Epithelial cell of proximal tubule (primary cell): ENCODE measurements at regions not wholly inside any gene's neighbourhood (a gene's known extent, or its start where the extent isn't known, plus 50 kb on each side); places are given as distances from the start of the nearest gene placed in this dataset.

Source experiments
- DNase-seq: peaks from one replicate; pipeline ENCODE4 v3.0.0-alpha.2; 2011; ENCODE audit warnings: low read depth
- H3K4me3 ChIP-seq: 2 replicates; pipeline ENCODE4 v1.5.1; 2011; ENCODE audit warnings: low read depth, mild to moderate bottlenecking, low read length
- CTCF ChIP-seq: conservative IDR thresholded peaks from 2 replicates; pipeline ENCODE4 v1.5.1; 2012; ENCODE audit warnings: low read depth, mild to moderate bottlenecking, low read length

GRCh38 chr3:164080208-164080607 lies 998.1 kb downstream of the SI start:
- no peak for TF ChIP-seq CTCF
- H3K4me3 ChIP-seq: no peak overlapping the region
- no peak for DNase-seq

- no peak for DNase-seq
- H3K4me3 ChIP-seq: no peak overlapping the region
- TF ChIP-seq CTCF: no peak
Observed at GRCh38 chr3:164064298-164064697, 1014.0 kb downstream of the SI start.

- no peak for DNase-seq
- no peak overlapping the region for H3K4me3 ChIP-seq
Observed at GRCh38 chr3:164060923-164061322, 1017.4 kb downstream of the SI start.

GRCh38 chr3:164049847-164050246 lies 1028.4 kb downstream of the SI start:
- DNase-seq: no peak
- H3K4me3 ChIP-seq: no peak overlapping the region
- no peak for TF ChIP-seq CTCF

More at GRCh38 chr3:164060923-164061322, 1017.4 kb downstream of the SI start:
- no peak for TF ChIP-seq CTCF

GRCh38 chr3:164048451-164048850 lies 1029.8 kb downstream of the SI start:
- TF ChIP-seq CTCF: no peak
- no peak for DNase-seq

GRCh38 chr3:164040991-164041390 lies 1037.3 kb downstream of the SI start:
- DNase-seq: no peak
- TF ChIP-seq CTCF: no peak
- no peak overlapping the region for H3K4me3 ChIP-seq

More at GRCh38 chr3:164048451-164048850, 1029.8 kb downstream of the SI start:
- no peak overlapping the region for H3K4me3 ChIP-seq

GRCh38 chr3:164030194-164030593 lies 1048.1 kb downstream of the SI start:
- no peak for DNase-seq
- TF ChIP-seq CTCF: no peak
- no peak overlapping the region for H3K4me3 ChIP-seq
